ENCODE measurements at regions not wholly inside any gene's neighbourhood (a gene's known extent, or its start where the extent isn't known, plus 50 kb on each side); places are given as distances from the start of the nearest gene placed in this dataset.

DNA sequence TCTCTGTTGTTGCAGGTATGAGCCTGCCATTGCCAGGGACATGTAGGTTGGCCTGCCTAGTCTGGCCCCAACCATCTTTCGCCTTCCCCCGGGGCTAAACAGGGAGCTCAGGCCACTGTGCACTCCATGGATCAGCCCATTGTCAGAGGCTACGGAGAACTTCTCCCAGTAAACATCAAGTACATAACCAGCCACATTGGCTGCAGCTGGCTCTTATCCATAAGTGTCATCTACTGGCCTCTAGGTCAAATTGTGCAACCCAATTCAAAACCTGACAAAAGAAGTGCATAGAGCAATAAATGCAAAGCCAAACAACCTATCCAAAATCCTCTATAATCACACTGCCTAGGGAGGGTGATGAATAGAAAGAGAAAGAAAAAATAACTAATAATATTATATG is 418.1 kb upstream of the DCC start:
- TF ChIP-seq, protein P1, sequence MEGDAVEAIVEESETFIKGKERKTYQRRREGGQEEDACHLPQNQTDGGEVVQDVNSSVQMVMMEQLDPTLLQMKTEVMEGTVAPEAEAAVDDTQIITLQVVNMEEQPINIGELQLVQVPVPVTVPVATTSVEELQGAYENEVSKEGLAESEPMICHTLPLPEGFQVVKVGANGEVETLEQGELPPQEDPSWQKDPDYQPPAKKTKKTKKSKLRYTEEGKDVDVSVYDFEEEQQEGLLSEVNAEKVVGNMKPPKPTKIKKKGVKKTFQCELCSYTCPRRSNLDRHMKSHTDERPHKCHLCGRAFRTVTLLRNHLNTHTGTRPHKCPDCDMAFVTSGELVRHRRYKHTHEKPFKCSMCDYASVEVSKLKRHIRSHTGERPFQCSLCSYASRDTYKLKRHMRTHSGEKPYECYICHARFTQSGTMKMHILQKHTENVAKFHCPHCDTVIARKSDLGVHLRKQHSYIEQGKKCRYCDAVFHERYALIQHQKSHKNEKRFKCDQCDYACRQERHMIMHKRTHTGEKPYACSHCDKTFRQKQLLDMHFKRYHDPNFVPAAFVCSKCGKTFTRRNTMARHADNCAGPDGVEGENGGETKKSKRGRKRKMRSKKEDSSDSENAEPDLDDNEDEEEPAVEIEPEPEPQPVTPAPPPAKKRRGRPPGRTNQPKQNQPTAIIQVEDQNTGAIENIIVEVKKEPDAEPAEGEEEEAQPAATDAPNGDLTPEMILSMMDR (IDR thresholded peaks at IDR 0.05; ENCODE audit: unreplicated experiment) = no peak
- no peak overlapping the region for H3K4me3 Mint-ChIP-seq (ENCODE audit: unreplicated experiment)

DNA sequence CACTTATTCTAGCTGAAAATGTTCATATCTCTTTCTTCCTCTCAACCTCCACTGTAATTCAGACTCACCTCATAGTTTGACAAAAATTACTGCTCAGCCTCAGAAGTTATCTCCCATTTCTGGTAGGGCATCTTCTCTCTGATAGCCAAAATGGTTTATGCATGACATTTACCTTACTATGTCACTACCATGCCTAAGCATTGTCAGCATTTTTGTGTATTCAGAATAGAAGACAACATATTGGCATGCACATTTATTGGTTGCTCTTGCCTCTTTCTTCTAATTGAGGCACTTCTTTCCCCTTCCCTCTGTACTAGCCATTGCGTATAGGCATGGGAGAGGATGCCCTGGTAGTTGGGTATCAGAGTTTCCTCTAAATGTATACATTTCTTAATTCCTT is 406.1 kb upstream of the DCC start:
- DNase-seq (ENCODE audit: low spot score) = no peak
- Mint-ChIP-seq H3K27me3 (ENCODE audit: unreplicated experiment) (no peaks in the 10 kb centered on the region), H3K36me3 (ENCODE audit: low read depth, unreplicated experiment) (no peaks in the 10 kb centered on the region), H3K9me3 (ENCODE audit: unreplicated experiment) (peaks cover 14% of the 10 kb centered on the region), H3K27ac (ENCODE audit: unreplicated experiment) (no peak overlapping the region), H3K4me3 (ENCODE audit: unreplicated experiment) (no peak overlapping the region), H3K4me1 (ENCODE audit: unreplicated experiment) (no peaks in the 10 kb centered on the region)
- TF ChIP-seq, protein P1 (IDR thresholded peaks at IDR 0.05; ENCODE audit: unreplicated experiment) = no peak

More for the DNA sequence above, 418.1 kb upstream of the DCC start:
- Mint-ChIP-seq H3K27ac (ENCODE audit: unreplicated experiment) (no peak overlapping the region), H3K27me3 (ENCODE audit: unreplicated experiment) (no peaks in the 10 kb centered on the region), H3K9me3 (ENCODE audit: unreplicated experiment) (no peaks in the 10 kb centered on the region), H3K36me3 (ENCODE audit: low read depth, unreplicated experiment) (no peaks in the 10 kb centered on the region), H3K4me1 (ENCODE audit: unreplicated experiment) (no peaks in the 10 kb centered on the region)
- DNase-seq (ENCODE audit: low spot score) = no peak

DNA sequence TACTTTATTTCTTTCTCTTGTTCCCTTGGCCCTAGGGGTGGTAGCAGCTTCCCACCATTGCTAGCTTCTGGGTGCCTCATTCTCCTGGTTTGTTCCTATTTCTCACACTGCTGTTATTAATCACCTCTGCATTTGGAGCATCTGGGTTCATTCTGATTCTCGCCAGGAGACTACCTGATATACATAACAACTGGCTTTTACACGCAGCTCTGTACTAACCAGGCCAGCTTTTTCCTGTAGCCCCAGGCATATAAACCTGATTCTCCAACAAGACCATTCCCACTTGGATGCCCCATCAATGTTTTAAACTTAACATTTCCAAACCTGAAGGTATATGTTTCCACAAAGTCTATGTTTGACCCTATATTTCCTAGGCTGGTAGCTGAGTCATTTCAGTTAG is 403.9 kb upstream of the DCC start:
- no peak overlapping the region for H3K4me3 Mint-ChIP-seq (ENCODE audit: unreplicated experiment)
- no peak overlapping the region for H3K27ac Mint-ChIP-seq (ENCODE audit: unreplicated experiment)
- no peak for DNase-seq (ENCODE audit: low spot score)
- TF ChIP-seq, protein P1 (IDR thresholded peaks at IDR 0.05; ENCODE audit: unreplicated experiment) = no peak
- no peaks in the 10 kb centered on the region for H3K4me1 Mint-ChIP-seq (ENCODE audit: unreplicated experiment)
- H3K27me3 Mint-ChIP-seq (ENCODE audit: unreplicated experiment) = no peaks in the 10 kb centered on the region
- no peaks in the 10 kb centered on the region for H3K36me3 Mint-ChIP-seq (ENCODE audit: low read depth, unreplicated experiment)
- H3K9me3 Mint-ChIP-seq (ENCODE audit: unreplicated experiment) = peaks cover 3% of the 10 kb centered on the region

DNA sequence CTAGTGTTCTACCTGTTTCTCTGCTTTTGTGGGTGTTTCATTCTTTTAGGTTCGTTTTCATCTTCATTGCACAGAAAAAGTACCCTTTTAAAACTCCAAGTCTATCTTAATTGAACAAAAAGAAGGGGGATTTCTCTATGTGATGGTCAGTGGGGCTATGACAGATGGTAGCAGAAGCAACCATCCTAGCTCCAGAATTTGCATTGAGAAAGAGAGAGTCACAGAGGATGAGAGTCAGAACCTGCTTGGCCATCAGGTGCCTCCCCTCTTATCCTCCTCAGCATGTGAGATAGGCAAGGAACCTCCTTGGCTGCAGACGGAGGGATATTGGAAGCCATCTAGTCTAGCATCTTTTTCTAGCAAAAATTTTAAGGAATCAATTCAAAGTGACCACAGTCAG is 398.0 kb upstream of the DCC start:
- Mint-ChIP-seq H3K4me1 (ENCODE audit: unreplicated experiment) (no peaks in the 10 kb centered on the region), H3K9me3 (ENCODE audit: unreplicated experiment) (no peaks in the 10 kb centered on the region), H3K4me3 (ENCODE audit: unreplicated experiment) (no peak overlapping the region), H3K27me3 (ENCODE audit: unreplicated experiment) (no peaks in the 10 kb centered on the region), H3K27ac (ENCODE audit: unreplicated experiment) (no peak overlapping the region), H3K36me3 (ENCODE audit: low read depth, unreplicated experiment) (no peaks in the 10 kb centered on the region)
- TF ChIP-seq, protein P1 (IDR thresholded peaks at IDR 0.05; ENCODE audit: unreplicated experiment) = no peak
- no peak for DNase-seq (ENCODE audit: low spot score)

DNA sequence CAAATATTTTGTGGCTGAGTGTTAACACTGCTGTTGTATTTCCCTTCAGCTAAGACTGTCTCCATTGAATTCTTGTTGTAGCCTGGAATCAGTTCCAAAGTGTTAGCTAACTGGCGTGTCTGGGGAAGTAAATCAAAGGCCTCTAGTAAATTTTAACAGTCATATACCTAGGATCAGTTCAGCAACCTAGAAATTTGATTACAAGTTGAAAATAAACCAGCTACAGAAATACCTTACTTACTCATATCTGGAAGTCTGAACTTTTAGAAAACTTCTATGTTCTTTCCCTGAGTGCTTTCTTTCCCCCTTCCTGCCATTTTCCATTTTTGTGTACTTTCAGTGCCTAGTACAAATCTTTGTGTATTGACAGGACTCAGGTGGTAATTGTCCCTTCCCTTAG is 396.7 kb upstream of the DCC start:
- no peaks in the 10 kb centered on the region for H3K36me3 Mint-ChIP-seq (ENCODE audit: low read depth, unreplicated experiment)
- no peak for DNase-seq (ENCODE audit: low spot score)
- no peaks in the 10 kb centered on the region for H3K4me1 Mint-ChIP-seq (ENCODE audit: unreplicated experiment)
- H3K27me3 Mint-ChIP-seq (ENCODE audit: unreplicated experiment) = no peaks in the 10 kb centered on the region
- no peak overlapping the region for H3K4me3 Mint-ChIP-seq (ENCODE audit: unreplicated experiment)
- H3K27ac Mint-ChIP-seq (ENCODE audit: unreplicated experiment) = no peak overlapping the region
- no peaks in the 10 kb centered on the region for H3K9me3 Mint-ChIP-seq (ENCODE audit: unreplicated experiment)
- TF ChIP-seq, protein P1 (IDR thresholded peaks at IDR 0.05; ENCODE audit: unreplicated experiment) = no peak

Data from endothelial cell (in vitro differentiated cells).